C4-2B (cell line): ENCODE measurements at regions not wholly inside any gene's neighbourhood (a gene's known extent, or its start where the extent isn't known, plus 50 kb on each side); places are given as distances from the start of the nearest gene placed in this dataset.
"Not testable (repeated sequence)": the region's sequence is repeated elsewhere in the genome, so short reads cannot be mapped to it uniquely, and the experiment has no call there.

Experiments
- H3K27ac ChIP-seq: fragments of 450-650 bp; 2 replicates; pipeline ENCODE4 v1.5.1; 2017
- ZFX ChIP-seq: fragments of 450-650 bp; IDR thresholded peaks from 2 replicates; pipeline ENCODE4 v1.6.1; 2017
- TF ChIP-seq, protein P1 (sequence below): fragments of 450-650 bp; conservative IDR thresholded peaks from 2 replicates; pipeline ENCODE4 v1.5.1; 2017; ENCODE audit warnings: mild to moderate bottlenecking

GRCh38 chr4:13990596-13991589, 363.4 kb upstream of the BOD1L1 start:
- no peak overlapping the region for H3K27ac ChIP-seq
- TF ChIP-seq, protein P1, sequence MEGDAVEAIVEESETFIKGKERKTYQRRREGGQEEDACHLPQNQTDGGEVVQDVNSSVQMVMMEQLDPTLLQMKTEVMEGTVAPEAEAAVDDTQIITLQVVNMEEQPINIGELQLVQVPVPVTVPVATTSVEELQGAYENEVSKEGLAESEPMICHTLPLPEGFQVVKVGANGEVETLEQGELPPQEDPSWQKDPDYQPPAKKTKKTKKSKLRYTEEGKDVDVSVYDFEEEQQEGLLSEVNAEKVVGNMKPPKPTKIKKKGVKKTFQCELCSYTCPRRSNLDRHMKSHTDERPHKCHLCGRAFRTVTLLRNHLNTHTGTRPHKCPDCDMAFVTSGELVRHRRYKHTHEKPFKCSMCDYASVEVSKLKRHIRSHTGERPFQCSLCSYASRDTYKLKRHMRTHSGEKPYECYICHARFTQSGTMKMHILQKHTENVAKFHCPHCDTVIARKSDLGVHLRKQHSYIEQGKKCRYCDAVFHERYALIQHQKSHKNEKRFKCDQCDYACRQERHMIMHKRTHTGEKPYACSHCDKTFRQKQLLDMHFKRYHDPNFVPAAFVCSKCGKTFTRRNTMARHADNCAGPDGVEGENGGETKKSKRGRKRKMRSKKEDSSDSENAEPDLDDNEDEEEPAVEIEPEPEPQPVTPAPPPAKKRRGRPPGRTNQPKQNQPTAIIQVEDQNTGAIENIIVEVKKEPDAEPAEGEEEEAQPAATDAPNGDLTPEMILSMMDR, result no peak
- TF ChIP-seq ZFX, result no peak

- no peak overlapping the region for H3K27ac ChIP-seq
- TF ChIP-seq ZFX, result no peak
- TF ChIP-seq, protein P1, result no peak
Measured at GRCh38 chr4:13992041-13992440, 364.5 kb upstream of the BOD1L1 start.

- TF ChIP-seq, protein P1, result no peak
- no peak for TF ChIP-seq ZFX
- H3K27ac ChIP-seq, result no peak overlapping the region
Measured at GRCh38 chr4:13992975-13993520, 365.5 kb upstream of the BOD1L1 start.

GRCh38 chr4:13994016-13994415, 366.5 kb upstream of the BOD1L1 start:
- no peak overlapping the region for H3K27ac ChIP-seq
- TF ChIP-seq ZFX, result no peak
- TF ChIP-seq, protein P1, result no peak

DNA sequence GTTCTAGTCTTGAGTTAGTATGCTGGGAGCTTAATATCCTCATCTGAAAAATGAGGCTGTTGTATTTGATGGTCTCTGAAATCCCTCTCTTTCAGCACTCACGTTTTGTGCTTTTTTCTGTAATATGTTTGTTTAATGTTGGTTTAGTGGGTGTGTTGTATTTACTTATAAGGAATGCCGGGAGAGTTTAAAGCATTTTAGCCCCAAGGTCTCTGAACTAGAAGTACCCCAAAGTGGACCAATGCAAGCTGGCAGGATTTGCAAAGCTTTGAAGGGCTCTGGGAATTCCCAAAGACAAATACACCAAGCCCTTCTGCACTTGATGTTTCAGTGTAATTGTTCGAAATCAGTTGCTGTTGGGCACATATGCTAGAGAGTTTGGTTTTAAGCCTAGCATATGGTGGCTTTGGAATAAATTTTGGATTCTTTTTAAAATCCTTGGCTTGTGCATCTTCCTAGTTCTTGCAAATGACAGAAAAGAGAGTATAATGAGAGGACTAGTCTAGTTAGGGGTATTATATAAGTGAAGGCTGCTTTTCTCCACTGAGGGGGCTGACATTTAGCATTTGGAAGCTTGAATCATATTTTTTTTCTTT, 371.4 kb upstream of the BOD1L1 start:
- no peak for TF ChIP-seq ZFX
- TF ChIP-seq, protein P1, result no peak
- H3K27ac ChIP-seq, result no peak overlapping the region

DNA sequence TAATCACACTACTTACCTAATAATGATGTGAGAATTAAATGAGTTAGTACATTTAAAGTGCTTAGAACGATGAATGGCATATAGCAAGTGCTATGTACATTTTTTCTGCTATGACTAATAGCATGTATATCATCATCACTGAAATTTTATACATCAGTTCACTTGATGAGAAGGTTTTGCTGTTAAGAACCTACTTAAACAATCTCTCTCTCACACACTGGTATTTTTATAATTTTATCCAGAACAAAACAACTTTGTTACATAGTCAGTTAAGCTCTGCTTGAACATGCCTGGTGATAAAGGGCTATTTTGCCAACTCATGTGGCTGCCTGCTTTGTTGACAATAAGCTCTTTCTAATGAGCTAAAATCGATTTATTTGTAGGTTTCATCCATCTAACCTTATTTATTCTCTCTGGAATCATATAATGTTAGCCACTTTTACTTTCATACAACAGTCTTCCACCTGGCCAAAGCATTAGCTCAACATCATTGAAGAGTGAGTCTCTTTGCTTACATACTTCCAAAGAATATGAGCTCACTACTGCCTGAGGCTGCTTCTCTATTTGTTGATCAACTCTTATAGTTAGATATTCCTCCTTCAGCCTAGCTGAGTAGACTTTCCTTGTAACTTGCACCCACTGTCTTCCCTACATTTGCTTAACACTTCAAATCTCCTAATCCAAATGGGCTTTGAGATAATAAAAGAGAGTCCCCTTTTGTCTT, 372.7 kb upstream of the BOD1L1 start:
- no peak for TF ChIP-seq ZFX
- TF ChIP-seq, protein P1, result no peak
- H3K27ac ChIP-seq, result no peak overlapping the region

GRCh38 chr4:14002331-14002730, 374.8 kb upstream of the BOD1L1 start:
- not testable (repeated sequence) for H3K27ac ChIP-seq
